ENCODE measurements at regions not wholly inside any gene's neighbourhood (a gene's known extent, or its start where the extent isn't known, plus 50 kb on each side); places are given as distances from the start of the nearest gene placed in this dataset.

DNA sequence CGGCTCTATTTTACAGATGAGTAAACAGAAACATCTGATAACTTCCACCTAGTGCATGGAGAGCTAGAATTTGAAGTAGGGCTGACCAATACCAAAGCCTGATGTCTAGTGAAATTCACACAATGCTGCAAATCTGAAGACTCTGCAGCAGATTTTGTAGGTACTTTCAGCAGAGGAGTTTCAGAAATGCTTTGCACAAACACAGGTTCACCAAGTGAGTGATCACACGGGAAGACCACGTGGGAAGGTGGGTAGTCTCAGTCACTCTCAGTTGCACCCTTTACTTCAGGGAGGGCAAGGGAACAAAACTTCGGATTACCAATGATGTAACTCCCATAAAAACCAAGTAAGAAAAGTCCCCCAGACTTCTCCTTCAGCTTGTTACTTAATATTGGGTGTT is 63.3 kb upstream of the DAAM1 start:
- TF ChIP-seq CTCF (IDR thresholded peaks at IDR 0.05) (no peak), POLR2A (IDR thresholded peaks at IDR 0.05) (no peak)
